ENCODE measurements at regions not wholly inside any gene's neighbourhood (a gene's known extent, or its start where the extent isn't known, plus 50 kb on each side); places are given as distances from the start of the nearest gene placed in this dataset.

- CTCF ChIA-PET (ENCODE audit: partially characterized antibody) = interaction anchor here (1.8 to 2.6 kb wide), 2 partner anchors 12 to 19 kb away, joined by 5 to 8 read pairs; no protein-coding TSS in a partner anchor
- no peak overlapping the region for H4K5ac ChIP-seq (ENCODE audit: insufficient read length, low read depth, low read length)
- no peak overlapping the region for H2AFZ ChIP-seq (ENCODE audit: low read length)
- no peak overlapping the region for H3K56ac ChIP-seq (replicated peaks; ENCODE audit: insufficient read length, low read depth, low read length)
- 60% methylated on average over 2 of the region's 2 CpGs; no CpG with 5 or more reads in 1 of the 2 experiments for WGBS, 2 experiments (ENCODE audit: extremely low coverage in 1 of 2, insufficient coverage in 1 of 2, insufficient read length in 1 of 2, insufficient replicate concordance in 2 of 2, low coverage in 1 of 2, low lambda C conversion rate in 2 of 2, missing lambda C conversion rate in 1 of 2)
- no peak overlapping the region for H3K18ac ChIP-seq (ENCODE audit: extremely low read depth, low read length)
- H4K8ac ChIP-seq (ENCODE audit: extremely low read depth, insufficient read depth, low read length) = no peak overlapping the region
- H2BK12ac ChIP-seq (ENCODE audit: low read depth, low read length) = no peak overlapping the region
- H2AK5ac ChIP-seq (ENCODE audit: low read depth, low read length) = no peak overlapping the region
- no peak overlapping the region for H2BK15ac ChIP-seq (ENCODE audit: low read length)
- H3K23me2 ChIP-seq (ENCODE audit: low read depth, low read length) = no peaks in the 10 kb centered on the region
- H3K4me3 ChIP-seq (ENCODE audit: extremely low read depth in 1 of 4, insufficient read depth in 2 of 4, low read depth in 3 of 4, low read length in 4 of 4) = no peak overlapping the region
- no peaks in the 10 kb centered on the region for H3K36me3 ChIP-seq (ENCODE audit: control insufficient read depth in 2 of 4, insufficient read depth in 4 of 4, low read length in 3 of 4)
- no peak overlapping the region for H3K9ac ChIP-seq (replicated peaks in 1 of 4; ENCODE audit: extremely low read depth in 1 of 4, low read depth in 3 of 4, low read length in 3 of 4)
- no peak overlapping the region for H3K4me2 ChIP-seq (ENCODE audit: insufficient read depth in 1 of 2, low read depth in 2 of 2, low read length in 2 of 2)
- H2BK20ac ChIP-seq (ENCODE audit: low read length) = no peak overlapping the region
- no peaks in the 10 kb centered on the region for H3K4me1 ChIP-seq (replicated peaks in 1 of 4; ENCODE audit: control insufficient read depth in 3 of 4, insufficient read depth in 4 of 4, low read length in 3 of 4)
- no peaks in the 10 kb centered on the region for H3K79me1 ChIP-seq (ENCODE audit: low read depth, low read length)
- H3K27me3 ChIP-seq (replicated peaks in 1 of 4; ENCODE audit: control insufficient read depth in 3 of 4, extremely low read depth in 1 of 4, insufficient read depth in 3 of 4, low read length in 3 of 4) = no peaks in the 10 kb centered on the region
- TF ChIP-seq RAD21 (IDR thresholded peaks at IDR 0.05 in 1 of 2, conservative IDR thresholded peaks at IDR 0.05 in 1 of 2; ENCODE audit: low read depth in 2 of 2, low read length in 2 of 2) (no peak), KDM1A (IDR thresholded peaks at IDR 0.05; ENCODE audit: borderline replicate concordance, low read length) (no peak), SIX5 (IDR thresholded peaks at IDR 0.05; ENCODE audit: low read depth, low read length) (peak; percentile 53)
- DNase-seq (ENCODE audit: low read depth in 1 of 2, low spot score in 2 of 2) = no peak
- no peaks in the 10 kb centered on the region for H3K9me3 ChIP-seq (ENCODE audit: insufficient read depth in 2 of 2, low read depth in 1 of 2, low read length in 1 of 2)
- no peak overlapping the region for H3K4ac ChIP-seq (replicated peaks; ENCODE audit: insufficient read length, low read depth, low read length)
- FAIRE-seq = no peak
- H3K27ac ChIP-seq (ENCODE audit: low read depth, low read length) = no peak overlapping the region
- no peaks in the 10 kb centered on the region for H3K79me2 ChIP-seq (ENCODE audit: control insufficient read depth in 1 of 2, insufficient read depth in 2 of 2, low read length in 2 of 2)
- POLR2A ChIA-PET (ENCODE audit: partially characterized antibody) = no interaction called here
- no peak overlapping the region for H2BK120ac ChIP-seq (replicated peaks; ENCODE audit: low read depth, low read length)
- H4K20me1 ChIP-seq (replicated peaks in 1 of 2; ENCODE audit: control insufficient read depth in 1 of 2, insufficient read depth in 2 of 2, low read length in 2 of 2) = no peaks in the 10 kb centered on the region
- no peak overlapping the region for H2BK5ac ChIP-seq (ENCODE audit: low read depth, low read length)
- no peak overlapping the region for H3K14ac ChIP-seq (ENCODE audit: insufficient read length)
- no peak overlapping the region for H4K91ac ChIP-seq (replicated peaks; ENCODE audit: insufficient read length, low read length)
- H3K23ac ChIP-seq (ENCODE audit: insufficient read length) = no peak overlapping the region
These were observed 103.0 kb upstream of the VAV3 start for GRCh38 chr1:108067884-108068540.
